ENCODE measurements at regions not wholly inside any gene's neighbourhood (a gene's known extent, or its start where the extent isn't known, plus 50 kb on each side); places are given as distances from the start of the nearest gene placed in this dataset.

- H3K4me3 Mint-ChIP-seq (ENCODE audit: unreplicated experiment) = no peak overlapping the region
- H3K9me3 Mint-ChIP-seq (ENCODE audit: low read depth) = no peaks in the 10 kb centered on the region
- TF ChIP-seq CTCF (IDR thresholded peaks at IDR 0.05) = no peak
- H3K27me3 Mint-ChIP-seq (ENCODE audit: low read depth) = peaks cover 3% of the 10 kb centered on the region
- H3K27ac Mint-ChIP-seq (ENCODE audit: unreplicated experiment) = no peak overlapping the region
- no peak for DNase-seq (ENCODE audit: low spot score)
- no peaks in the 10 kb centered on the region for H3K4me1 Mint-ChIP-seq (ENCODE audit: low read depth)
- no peaks in the 10 kb centered on the region for H3K36me3 Mint-ChIP-seq (ENCODE audit: low read depth)
Observed at GRCh38 chr2:71997843-71998242, 149.8 kb downstream of the CYP26B1 start.

GRCh38 chr2:71995067-71995665 is 152.5 kb downstream of the CYP26B1 start:
- DNase-seq (ENCODE audit: low spot score) = no peak
- no peak overlapping the region for H3K27ac Mint-ChIP-seq (ENCODE audit: unreplicated experiment)
- no peak overlapping the region for H3K4me3 Mint-ChIP-seq (ENCODE audit: unreplicated experiment)

GRCh38 chr2:71992036-71992435 is 155.6 kb downstream of the CYP26B1 start:
- DNase-seq (ENCODE audit: low spot score) = no peak
- H3K27ac Mint-ChIP-seq (ENCODE audit: unreplicated experiment) = no peak overlapping the region
- H3K4me3 Mint-ChIP-seq (ENCODE audit: unreplicated experiment) = no peak overlapping the region
- no peaks in the 10 kb centered on the region for H3K9me3 Mint-ChIP-seq (ENCODE audit: low read depth)
- TF ChIP-seq CTCF (IDR thresholded peaks at IDR 0.05) = no peak
- no peaks in the 10 kb centered on the region for H3K36me3 Mint-ChIP-seq (ENCODE audit: low read depth)
- no peaks in the 10 kb centered on the region for H3K4me1 Mint-ChIP-seq (ENCODE audit: low read depth)
- peaks cover 26% of the 10 kb centered on the region for H3K27me3 Mint-ChIP-seq (ENCODE audit: low read depth)

More at GRCh38 chr2:71995067-71995665, 152.5 kb downstream of the CYP26B1 start:
- peaks cover 18% of the 10 kb centered on the region for H3K27me3 Mint-ChIP-seq (ENCODE audit: low read depth)
- peak; percentile 79 for TF ChIP-seq CTCF (IDR thresholded peaks at IDR 0.05)
- H3K9me3 Mint-ChIP-seq (ENCODE audit: low read depth) = no peaks in the 10 kb centered on the region
- no peaks in the 10 kb centered on the region for H3K36me3 Mint-ChIP-seq (ENCODE audit: low read depth)
- H3K4me1 Mint-ChIP-seq (ENCODE audit: low read depth) = no peaks in the 10 kb centered on the region

- H3K36me3 Mint-ChIP-seq (ENCODE audit: low read depth) = no peaks in the 10 kb centered on the region
- no peak overlapping the region for H3K4me3 Mint-ChIP-seq (ENCODE audit: unreplicated experiment)
- H3K27ac Mint-ChIP-seq (ENCODE audit: unreplicated experiment) = no peak overlapping the region
- no peak for TF ChIP-seq CTCF (IDR thresholded peaks at IDR 0.05)
- no peaks in the 10 kb centered on the region for H3K9me3 Mint-ChIP-seq (ENCODE audit: low read depth)
- DNase-seq (ENCODE audit: low spot score) = no peak
- peaks cover 27% of the 10 kb centered on the region for H3K27me3 Mint-ChIP-seq (ENCODE audit: low read depth)
- no peaks in the 10 kb centered on the region for H3K4me1 Mint-ChIP-seq (ENCODE audit: low read depth)
Observed at GRCh38 chr2:71991397-71991796, 156.3 kb downstream of the CYP26B1 start.

- Mint-ChIP-seq H3K27me3 (ENCODE audit: low read depth) (peaks cover 27% of the 10 kb centered on the region), H3K27ac (ENCODE audit: unreplicated experiment) (no peak overlapping the region), H3K4me3 (ENCODE audit: unreplicated experiment) (no peak overlapping the region), H3K9me3 (ENCODE audit: low read depth) (no peaks in the 10 kb centered on the region), H3K4me1 (ENCODE audit: low read depth) (no peaks in the 10 kb centered on the region), H3K36me3 (ENCODE audit: low read depth) (no peaks in the 10 kb centered on the region)
- no peak for TF ChIP-seq CTCF (IDR thresholded peaks at IDR 0.05)
- DNase-seq (ENCODE audit: low spot score) = no peak
Observed at GRCh38 chr2:71990826-71991225, 156.8 kb downstream of the CYP26B1 start.
